ENCODE measurements at regions not wholly inside any gene's neighbourhood (a gene's known extent, or its start where the extent isn't known, plus 50 kb on each side); places are given as distances from the start of the nearest gene placed in this dataset.
"Not testable (repeated sequence)": the region's sequence is repeated elsewhere in the genome, so short reads cannot be mapped to it uniquely, and the experiment has no call there.

DNA sequence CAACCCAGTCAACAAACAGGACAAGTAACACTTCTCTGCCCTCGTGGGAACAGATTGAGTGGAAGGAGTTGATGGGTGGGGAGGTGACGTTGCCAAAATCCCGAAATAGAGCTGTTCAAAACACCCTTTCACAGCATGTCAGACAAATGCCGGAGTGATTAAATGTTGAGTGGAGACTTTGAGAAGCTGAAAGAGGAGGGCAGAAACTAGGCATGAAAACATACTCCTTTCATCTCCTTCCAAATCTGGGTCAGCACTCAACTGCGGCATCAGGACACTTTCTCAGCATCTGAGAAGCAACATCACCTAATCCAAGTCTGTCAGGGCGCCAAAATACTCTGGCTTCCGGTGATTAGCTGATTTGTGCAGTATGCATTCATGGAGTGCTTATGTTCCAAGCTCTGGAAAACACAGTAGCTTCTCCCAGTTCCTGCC, 51.5 kb upstream of the MRI1 start:
- no peak for DNase-seq

DNA sequence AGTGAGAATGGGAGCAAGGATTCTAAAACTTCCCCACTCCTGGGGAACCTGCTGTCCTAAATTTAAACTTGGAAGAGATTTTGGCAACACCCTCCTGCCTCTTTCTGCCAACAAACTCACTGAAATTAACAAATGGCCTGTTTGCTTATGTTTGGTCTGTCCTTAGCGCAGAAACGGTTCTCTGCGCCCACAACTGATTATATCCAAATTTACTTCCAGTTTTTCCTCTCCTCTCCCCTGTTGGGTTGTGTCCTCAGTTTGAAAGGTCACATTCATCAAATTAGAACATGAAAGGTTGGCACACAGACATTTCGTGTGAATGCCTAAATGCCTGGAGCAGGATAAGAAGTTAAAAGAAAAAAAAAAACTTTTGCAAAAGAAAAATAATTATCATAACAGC, 56.4 kb upstream of the MRI1 start:
- no peak for DNase-seq

DNA sequence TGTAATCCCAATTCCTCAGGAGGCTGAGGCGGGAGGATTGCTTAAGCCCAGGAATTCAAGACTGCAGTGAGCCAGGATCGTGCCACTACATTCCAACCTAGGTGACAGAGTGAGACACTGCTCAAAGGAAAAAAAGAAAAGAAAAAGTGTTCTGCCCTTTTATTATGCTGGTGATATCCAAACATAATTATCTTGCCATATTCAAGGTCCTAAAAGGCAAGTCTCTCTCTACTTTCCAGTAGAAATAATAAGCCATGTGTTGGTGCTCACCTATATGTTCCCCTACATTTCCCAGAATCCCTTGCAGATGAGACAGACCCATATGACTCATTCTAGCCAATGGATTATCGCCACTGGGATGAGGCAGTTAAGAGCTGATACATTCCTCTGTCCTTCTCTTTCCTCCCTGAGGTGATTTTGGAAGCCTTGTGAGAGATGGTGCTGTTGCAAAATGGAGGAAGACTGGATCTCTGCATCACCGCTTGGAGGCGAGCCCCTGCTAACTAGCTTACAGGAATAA, 58.3 kb upstream of the MRI1 start:
- no peak for DNase-seq

DNA sequence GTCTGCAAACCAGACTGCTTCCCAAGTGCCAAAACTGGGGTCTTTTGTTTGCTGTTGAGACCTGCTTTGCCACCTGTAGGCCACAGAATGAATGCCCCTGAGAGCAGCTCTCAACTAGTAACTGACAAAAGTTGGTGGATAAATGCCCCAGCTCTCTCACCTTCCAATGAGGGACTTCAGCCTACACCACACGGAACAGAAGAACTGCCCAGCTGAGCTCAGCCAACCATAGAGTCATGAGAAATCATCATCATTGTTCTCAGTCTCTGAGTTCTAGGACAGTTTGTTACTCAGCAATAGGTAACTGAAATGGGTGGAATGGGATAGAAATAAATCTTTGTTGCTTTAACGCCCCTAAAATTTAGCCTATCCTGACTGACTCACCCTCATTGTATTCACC, 59.1 kb upstream of the MRI1 start:
- no peak for DNase-seq

DNA sequence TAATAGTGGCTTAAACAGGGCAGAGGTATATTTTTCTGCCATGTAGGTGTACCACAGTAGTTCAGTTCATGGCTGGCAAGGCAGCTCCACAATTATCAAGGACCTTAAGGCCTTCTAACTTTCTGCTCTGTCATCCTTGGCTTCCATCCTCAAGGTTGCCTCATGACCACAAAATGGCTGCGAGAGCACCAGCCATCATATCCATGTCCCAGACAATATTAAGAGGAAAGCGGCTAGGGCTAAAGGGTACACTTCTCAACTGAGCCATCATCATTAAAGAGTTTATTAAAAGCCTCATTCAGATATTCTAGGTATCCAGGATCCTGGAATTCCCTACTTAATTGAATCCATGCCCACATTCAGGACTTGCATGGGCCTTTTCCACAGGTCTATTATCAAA, 62.7 kb upstream of the MRI1 start:
- DNase-seq, result no peak

DNA sequence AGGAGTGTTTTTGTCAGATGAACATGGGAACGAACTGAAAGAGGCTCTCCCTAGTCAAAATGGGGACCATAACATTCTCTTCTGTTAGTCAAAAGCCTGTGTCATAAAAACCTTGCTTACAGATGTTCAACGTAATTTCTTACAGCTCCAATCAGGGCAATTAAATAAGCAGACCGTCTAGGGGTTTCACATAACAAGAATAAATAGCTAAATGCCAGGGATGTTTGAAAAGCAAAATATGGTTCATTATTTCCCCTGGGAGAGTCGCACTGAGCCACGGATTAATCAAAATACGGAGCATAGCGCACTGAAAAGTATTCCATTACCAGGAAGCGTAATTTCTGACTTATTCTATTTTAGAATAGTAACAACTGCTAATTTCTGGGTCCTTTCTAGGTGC, 63.7 kb upstream of the MRI1 start:
- no peak for DNase-seq

DNA sequence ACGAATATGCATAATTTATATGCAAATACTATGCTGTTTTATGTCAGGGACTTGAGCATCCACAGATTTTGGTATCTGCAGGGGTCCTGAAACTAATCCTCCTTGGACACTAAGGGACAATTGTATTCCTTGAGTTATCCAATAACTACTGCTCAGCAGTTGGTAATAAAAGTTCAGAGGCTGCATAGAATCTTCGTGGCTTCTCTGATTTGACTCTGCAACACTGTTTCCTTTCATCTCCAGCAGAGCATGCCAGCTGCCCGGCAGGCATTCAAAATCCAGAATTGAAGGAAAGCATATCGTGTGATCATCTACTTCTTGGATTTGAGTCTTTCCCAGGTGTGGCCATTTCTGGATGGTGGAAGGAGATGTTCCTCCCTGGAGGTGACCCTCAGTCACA, 64.5 kb upstream of the MRI1 start:
- no peak for DNase-seq

DNA sequence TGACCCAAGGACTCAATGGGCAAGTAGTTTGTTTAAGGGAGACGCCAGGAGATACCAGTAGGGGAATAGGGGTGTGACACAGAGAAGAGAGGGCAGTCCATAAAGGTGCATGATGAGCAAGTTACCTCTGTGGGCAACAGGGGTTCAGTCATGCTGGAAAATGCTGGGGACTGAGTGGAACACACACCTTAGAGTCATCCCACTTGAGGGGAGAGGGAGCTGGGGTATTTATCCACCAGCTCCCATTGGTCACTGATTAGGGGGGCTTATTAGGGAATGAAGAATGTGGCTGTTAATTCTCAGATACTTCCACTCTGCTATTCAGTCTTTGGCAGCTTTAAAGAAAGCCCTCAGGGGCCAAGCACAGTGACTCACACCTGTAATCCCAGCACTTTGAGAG, 67.5 kb upstream of the MRI1 start:
- no peak for DNase-seq

DNA sequence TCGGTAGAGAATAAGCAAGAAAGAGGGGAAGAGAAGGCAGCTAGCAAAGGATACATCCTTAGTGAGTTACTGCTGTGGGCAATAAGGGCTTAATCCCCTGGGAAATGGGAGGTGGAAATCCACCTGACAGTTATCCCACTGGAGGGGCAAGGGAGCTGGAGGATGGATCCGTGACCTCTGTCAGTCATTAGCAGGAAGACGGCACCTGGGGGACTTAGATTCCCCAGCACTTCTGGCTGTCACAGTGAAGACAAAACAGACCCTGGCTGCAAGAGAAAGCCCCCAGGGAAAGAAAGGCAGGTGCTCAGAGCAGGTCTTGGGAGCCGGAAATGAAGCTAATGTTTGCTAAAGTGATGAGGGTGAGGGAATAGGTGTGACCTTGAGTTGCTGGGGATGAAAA, 70.4 kb upstream of the MRI1 start:
- no peak for DNase-seq

DNA sequence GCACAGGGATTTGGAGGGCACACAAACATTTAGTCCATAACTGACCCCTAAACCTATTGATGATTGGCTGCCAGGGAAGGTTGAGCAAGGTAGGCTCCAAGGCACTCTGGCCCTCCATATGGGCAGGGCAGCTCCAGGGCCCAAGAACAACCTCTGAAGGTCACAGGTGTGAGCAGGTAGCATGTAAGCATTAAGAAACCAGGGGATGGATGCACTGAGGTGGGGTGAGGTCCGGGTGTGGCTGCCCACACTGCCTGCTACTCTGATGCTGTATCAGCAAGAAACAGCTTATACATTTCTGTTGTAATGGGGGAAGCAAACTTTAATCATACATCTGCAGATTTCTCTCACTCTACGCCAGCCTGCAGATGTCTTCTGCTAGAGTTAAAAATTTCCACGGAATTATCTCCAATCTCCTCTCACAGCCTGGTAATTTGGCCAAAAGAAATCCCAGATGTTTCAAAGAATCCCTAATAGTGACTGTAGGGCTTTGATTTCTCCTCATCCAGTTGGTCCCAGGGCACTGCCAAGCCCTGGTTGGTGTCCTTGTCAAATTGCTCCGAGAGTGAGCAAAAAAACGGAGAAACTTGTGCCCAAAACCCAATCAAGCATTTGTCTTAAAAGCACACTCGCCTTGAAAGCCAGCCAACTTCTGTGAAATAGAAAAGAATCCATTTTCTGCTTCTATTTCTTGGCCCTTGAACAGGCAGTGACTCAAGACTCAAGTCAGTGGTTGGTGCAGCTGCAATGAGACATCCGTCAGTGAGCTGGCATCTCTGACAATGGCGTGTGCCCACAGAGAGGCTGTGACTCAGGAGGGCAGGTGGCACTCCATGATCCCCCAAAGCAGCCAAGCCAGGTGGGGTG, 72.5 kb upstream of the MRI1 start:
- DNase-seq, result no peak

DNA sequence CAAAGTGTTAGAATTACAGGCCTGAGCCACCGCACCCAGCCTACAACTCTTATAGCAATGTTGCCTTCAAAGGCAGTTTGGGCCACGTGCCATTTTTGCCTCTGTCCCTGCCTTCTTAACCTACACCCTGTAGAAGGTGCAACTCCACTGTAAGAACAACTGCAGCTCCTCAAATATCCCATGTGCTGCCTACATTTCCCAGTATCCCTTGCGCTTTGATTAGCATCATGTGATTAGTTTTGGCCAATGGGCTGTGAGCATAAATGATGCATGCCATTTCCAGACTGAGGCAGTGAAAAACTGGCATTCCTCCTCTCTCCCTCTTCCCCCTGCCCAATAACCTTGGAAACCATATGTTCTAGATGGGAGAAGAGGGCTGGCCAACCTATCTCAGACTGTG, 75.2 kb upstream of the MRI1 start:
- DNase-seq, result no peak

DNA sequence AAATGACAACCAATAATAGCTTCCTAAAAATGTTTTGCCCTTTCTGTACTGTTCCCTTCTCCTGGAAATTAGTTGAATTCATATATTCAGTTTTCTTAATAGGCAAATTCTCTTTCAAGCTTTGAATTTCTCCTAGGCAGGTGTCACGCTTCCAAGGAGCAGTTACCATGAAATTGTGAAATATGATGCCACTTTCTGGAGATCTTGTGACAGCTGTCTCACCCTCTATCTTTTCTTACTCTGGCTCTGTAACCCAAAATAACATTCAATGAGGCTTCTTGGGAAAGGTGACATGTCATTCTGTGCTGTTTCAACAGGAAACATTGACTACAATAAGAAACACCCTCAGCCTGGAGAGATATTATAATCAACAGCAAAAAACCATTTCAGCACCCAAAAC, 80.3 kb upstream of the MRI1 start:
- no peak for DNase-seq

DNA sequence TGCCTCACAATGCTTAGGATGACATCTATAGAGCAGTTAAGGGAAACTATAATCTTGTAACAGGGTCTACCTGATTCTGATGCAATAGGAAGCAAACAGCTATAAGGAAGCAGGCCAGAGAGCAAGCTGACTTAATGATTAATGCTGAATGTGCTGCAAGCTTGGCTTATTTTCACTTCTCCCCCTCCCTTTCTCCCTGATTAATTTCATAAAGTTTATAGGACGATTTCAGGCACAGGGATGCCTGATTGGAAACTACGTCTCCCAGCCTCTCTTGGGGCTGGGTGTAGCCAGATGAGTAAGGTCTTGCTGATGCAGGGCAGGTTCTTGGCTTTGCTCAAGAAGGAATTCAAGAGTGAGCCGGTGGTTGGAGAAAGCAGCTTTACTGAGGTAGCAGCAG, 82.8 kb upstream of the MRI1 start:
- DNase-seq, result no peak

DNA sequence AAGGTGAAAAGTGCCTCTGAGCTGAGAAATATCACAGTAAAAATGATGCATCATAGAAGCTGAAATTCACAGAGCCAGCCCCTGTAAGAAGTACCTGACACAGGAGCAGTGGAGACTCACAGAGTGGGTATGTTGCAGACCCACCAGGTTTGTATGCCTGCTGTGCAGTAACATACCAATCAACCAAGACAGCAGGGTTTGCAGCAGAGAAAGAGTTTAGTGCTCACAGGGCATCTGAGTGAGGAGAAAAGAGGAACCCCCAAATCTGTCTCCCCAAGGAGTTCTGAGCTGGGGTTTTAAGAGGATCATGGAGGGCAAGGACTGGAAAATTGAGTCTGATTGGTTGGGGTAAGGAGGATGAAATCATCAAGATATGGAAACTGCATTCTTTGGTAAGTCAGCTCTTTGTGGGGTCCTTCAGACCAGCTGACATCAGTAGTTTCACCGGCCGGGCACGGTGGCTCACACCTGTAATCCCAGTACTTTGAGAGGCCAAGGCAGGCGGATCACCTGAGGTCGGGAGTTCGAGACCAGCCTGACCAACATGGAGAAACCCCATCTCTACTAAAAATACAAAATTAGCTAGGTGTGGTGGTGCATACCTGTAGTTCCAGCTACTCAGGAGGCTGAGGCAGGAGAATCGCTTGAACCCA, 83.5 kb upstream of the MRI1 start:
- DNase-seq, result not testable (repeated sequence)

DNA sequence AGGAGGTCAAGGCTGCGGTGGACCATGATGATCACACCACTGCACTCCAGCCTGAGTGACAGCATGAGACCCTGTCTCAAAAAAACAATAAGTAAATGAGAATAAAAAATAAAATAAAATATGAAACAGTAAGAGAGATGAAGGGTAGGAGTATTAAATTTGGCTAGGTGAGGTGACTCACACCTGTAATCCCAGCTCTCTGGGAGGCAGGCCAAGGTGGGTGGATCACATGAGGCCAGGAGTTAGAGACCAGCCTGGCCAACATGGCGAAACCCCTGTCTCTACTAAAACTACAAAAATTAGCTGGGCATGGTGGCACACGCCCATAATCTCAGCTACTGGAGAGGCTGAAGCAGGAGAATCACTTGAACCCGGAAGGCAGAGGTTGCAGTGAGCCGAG, 87.4 kb upstream of the MRI1 start:
- not testable (repeated sequence) for DNase-seq

DNA sequence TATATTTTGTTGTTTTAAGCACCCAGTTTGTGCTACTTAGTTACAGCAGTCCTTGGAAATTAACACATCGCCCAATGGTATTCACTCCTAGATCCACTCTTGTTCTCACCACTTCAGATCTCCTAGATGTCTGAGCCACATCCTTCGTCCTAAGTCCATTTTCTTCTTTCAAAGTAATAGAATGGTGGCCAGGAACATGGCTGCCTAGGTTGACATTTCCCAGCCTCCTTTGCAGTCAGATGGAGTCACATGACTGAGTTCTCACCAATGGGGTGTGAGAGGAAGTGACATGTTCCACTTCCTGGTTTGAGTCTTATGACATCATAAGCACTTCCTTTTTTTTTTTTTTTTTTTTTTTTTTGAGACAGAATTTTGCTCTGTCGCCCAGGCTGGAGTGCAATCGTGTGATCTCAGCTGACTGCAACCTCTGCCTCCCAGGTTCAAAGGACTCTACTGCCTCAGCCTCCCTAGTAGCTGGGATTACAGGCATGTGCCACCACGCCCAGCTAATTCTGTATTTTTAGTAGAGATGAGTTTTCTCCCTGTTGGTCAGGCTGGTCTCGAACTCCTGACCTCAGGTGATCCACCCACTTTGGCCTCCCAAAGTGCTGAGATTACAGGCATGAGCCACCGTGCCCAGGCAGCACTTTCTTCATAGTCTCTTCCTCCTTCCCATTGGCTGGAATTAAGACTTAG, 91.7 kb upstream of the MRI1 start:
- DNase-seq, result not testable (repeated sequence)

DNA sequence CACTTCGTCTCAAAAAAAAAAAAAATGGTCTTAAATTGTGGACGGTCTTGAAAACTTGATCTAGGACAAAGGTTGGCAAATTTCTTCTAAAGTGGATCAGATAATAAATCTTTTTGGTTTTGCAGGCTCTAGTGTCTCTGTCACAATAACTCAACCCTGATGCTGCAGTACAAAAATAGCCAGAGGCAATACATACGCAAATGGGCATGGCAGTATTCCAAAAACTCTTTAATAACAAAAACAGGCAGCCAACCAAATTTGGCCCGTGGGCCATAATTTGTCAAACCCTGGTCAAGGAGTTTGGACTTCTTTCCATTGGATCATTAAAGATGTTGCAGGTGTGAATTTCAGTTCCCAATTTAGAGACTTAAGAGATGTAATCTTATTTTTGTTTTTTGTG, 93.5 kb upstream of the MRI1 start:
- no peak for DNase-seq

DNA sequence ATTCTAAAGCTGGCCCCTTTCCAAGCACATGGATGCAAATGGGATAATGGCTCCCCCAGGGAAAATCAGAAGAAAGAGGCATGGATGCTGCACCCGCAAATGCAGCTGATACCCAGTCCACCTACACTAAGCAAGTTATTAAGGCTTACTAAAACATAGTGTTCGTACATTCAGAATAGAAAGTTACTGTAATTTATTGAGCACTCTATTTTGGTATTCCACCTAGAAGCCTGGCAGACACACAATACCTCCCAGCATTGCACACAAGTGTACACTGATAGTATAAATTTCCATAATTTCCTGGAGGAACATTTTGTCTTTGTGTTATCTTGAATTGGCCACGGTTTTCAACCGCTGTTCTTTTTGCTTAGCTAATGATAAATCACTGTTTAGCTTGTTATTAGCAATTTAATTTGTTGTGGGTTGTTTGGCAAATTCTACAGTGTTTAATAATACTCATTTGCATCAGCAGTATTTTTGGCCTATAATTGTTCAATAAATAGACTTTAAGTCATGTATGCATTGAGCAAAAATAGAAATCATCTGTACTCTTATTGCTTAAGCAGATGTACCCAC, 94.5 kb upstream of the MRI1 start:
- no peak for DNase-seq

DNA sequence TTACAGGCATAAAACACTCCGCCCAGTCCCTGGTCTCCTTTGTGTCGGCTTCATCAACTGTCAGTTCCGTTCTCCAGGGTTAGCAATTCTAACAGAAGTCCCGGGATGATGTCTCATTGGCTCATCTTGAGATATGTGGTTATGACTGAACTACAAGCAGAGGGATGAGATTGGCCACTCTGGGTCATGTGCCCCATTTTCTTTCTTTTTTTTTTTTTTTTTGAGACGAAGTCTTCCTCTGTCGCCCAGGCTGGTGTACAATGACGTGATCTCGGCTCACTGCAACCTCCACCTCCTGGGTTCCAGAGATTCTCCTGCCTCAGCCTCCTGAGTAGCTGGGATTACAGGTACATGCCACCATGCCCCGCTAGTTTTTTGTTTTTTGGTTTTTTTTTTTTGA, 95.4 kb upstream of the MRI1 start:
- DNase-seq, result no peak

DNA sequence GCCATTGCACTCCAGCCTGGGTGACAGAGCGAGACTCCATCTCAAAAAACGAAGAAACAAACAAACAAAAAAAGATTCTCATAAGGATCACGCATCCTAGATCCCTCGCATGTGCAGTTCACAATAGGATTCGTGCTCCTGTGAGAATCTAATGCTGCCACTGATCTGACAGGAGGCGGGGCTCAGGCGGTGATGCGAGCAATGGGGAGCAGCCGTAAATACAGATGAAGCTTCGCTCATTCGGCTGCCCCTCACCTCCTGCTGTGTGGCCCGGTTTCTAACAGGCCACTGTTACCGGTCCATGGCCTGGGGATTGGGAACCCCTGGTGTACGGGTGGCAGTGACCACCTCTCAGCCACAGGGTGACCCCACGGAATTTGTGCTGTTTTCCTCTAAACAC, 98.2 kb upstream of the MRI1 start:
- no peak for DNase-seq

DNA sequence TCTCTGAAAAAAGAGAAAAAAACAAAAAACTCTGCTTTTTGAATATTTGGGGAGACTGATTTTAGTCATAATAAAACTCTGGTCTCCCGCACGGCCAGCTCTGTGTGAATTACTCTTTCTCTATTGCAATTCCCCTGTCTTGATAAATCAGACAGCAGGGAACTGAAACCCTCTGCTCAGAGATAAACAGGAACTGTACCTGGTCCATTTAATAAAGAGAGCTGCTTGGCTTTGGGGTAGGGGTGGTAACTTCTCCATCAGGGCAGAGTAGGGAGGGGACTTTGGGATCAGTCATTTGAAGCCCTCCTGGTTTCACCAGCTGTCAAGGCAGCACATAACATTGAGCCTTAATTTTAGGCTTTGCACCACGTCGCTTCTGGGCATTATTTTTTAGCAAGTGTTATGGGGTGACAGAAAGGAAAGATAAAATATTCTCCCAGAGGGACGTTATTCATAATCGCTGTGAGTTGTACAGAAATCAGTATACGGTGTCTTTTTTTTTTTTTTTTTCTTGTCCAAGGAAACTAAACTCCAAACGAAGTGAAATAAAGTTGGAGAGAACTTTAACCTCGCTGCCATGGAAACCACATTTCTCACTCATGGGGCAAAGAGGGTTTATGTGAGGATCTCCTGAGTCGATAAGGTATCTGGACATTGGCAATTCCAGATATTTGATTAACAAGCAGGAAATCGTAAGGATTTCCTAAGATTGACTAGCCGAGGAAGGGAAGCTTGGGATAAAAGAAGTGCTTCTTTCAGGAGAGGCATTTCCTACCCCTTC, 99.0 kb upstream of the MRI1 start:
- no peak for DNase-seq
